ENCODE measurements at regions not wholly inside any gene's neighbourhood (a gene's known extent, or its start where the extent isn't known, plus 50 kb on each side); places are given as distances from the start of the nearest gene placed in this dataset.
"Not testable (repeated sequence)": the region's sequence is repeated elsewhere in the genome, so short reads cannot be mapped to it uniquely, and the experiment has no call there.

GRCh38 chr10:44278837-44279324 lies 106.0 kb downstream of the CXCL12 start:
- DNase-seq (ENCODE audit: low read depth), result no peak
- H3K4me3 ChIP-seq (ENCODE audit: low read depth, low read length), result no peak overlapping the region
- no peak for TF ChIP-seq CTCF (IDR thresholded peaks at IDR 0.05; ENCODE audit: low read depth, low read length, missing control alignments)

- H3K4me3 ChIP-seq (ENCODE audit: low read depth, low read length); DNase-seq (ENCODE audit: low read depth): not testable (repeated sequence)
Measured at GRCh38 chr10:44268435-44268948, 116.4 kb downstream of the CXCL12 start.

- no peak for DNase-seq (ENCODE audit: low read depth)
- no peak overlapping the region for H3K4me3 ChIP-seq (ENCODE audit: low read depth, low read length)
- TF ChIP-seq CTCF (IDR thresholded peaks at IDR 0.05; ENCODE audit: low read depth, low read length, missing control alignments), result no peak
Measured at GRCh38 chr10:44267007-44267406, 117.9 kb downstream of the CXCL12 start.

GRCh38 chr10:44264244-44264643 lies 120.7 kb downstream of the CXCL12 start:
- H3K4me3 ChIP-seq (ENCODE audit: low read depth, low read length), result no peak overlapping the region
- no peak for TF ChIP-seq CTCF (IDR thresholded peaks at IDR 0.05; ENCODE audit: low read depth, low read length, missing control alignments)
- no peak for DNase-seq (ENCODE audit: low read depth)

GRCh38 chr10:44263771-44264170 lies 121.1 kb downstream of the CXCL12 start:
- no peak overlapping the region for H3K4me3 ChIP-seq (ENCODE audit: low read depth, low read length)
- no peak for TF ChIP-seq CTCF (IDR thresholded peaks at IDR 0.05; ENCODE audit: low read depth, low read length, missing control alignments)
- DNase-seq (ENCODE audit: low read depth), result no peak

- no peak for TF ChIP-seq CTCF (IDR thresholded peaks at IDR 0.05; ENCODE audit: low read depth, low read length, missing control alignments)
- no peak for DNase-seq (ENCODE audit: low read depth)
- no peak overlapping the region for H3K4me3 ChIP-seq (ENCODE audit: low read depth, low read length)
Measured at GRCh38 chr10:44262551-44263251, 122.2 kb downstream of the CXCL12 start.

GRCh38 chr10:44261710-44262455 lies 123.0 kb downstream of the CXCL12 start:
- no peak for TF ChIP-seq CTCF (IDR thresholded peaks at IDR 0.05; ENCODE audit: low read depth, low read length, missing control alignments)
- H3K4me3 ChIP-seq (ENCODE audit: low read depth, low read length), result peak overlapping the region; percentile 6
- DNase-seq (ENCODE audit: low read depth), result peak; percentile 40

All from GM12864 (cell line).